Chondrocyte (in vitro differentiated cells): ENCODE measurements at regions not wholly inside any gene's neighbourhood (a gene's known extent, or its start where the extent isn't known, plus 50 kb on each side); places are given as distances from the start of the nearest gene placed in this dataset.

ENCODE experiments used
- DNase-seq: peaks from one replicate; pipeline ENCODE4 v3.0.0; 2021; ENCODE audit warnings: mixed read lengths, low spot score
- H3K27ac Mint-ChIP-seq: one replicate; pipeline ENCODE4 v1.8.0; 2021; ENCODE audit warnings: mild to moderate bottlenecking, moderate library complexity, mixed read lengths; ENCODE audit not compliant: unreplicated experiment
- H3K27me3 Mint-ChIP-seq: 2 replicates; pipeline ENCODE4 v1.8.0; 2021; ENCODE audit warnings: low read depth, mixed read lengths
- H3K36me3 Mint-ChIP-seq: 2 replicates; pipeline ENCODE4 v1.8.0; 2021; ENCODE audit warnings: low read depth, mixed read lengths
- H3K4me1 Mint-ChIP-seq: 2 replicates; pipeline ENCODE4 v1.8.0; 2021; ENCODE audit warnings: low read depth, mild to moderate bottlenecking, mixed read lengths
- H3K4me3 Mint-ChIP-seq: one replicate; pipeline ENCODE4 v1.8.0; 2021; ENCODE audit warnings: mild to moderate bottlenecking, moderate library complexity, mixed read lengths; ENCODE audit not compliant: unreplicated experiment
- H3K9me3 Mint-ChIP-seq: 2 replicates; pipeline ENCODE4 v1.8.0; 2021; ENCODE audit warnings: low read depth, mixed read lengths
- TF ChIP-seq, protein P1 (sequence below): fragments of 200-600 bp; sonication (generic); IDR thresholded peaks from 2 replicates; pipeline ENCODE4 v1.5.0; 2021; ENCODE audit warnings: antibody characterized with exemption, mild to moderate bottlenecking, moderate library complexity

DNA sequence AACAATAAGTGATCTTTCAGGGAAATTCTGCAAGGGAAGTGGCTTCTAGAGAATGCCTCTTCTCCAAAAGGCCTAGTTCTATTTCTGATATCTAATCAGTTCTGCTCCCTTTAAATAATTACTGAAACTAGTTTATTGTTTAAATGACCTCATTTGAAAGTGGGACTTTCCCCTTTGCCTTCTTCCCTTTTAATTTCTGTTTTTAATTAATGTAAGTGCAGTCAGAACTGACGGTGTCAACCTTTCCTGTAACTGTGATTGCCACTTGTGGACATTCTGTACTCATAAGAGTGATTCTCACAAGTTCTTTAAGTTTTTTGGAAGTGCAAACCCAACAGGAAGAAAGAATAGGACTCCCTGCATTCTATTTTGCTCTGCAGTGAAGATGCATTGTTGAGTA lies 265.3 kb upstream of the PLEKHG7 start:
- peaks cover 17% of the 10 kb centered on the region for H3K4me1 Mint-ChIP-seq
- H3K27me3 Mint-ChIP-seq, result no peaks in the 10 kb centered on the region
- H3K9me3 Mint-ChIP-seq, result no peaks in the 10 kb centered on the region
- no peak overlapping the region for H3K27ac Mint-ChIP-seq
- TF ChIP-seq, protein P1, sequence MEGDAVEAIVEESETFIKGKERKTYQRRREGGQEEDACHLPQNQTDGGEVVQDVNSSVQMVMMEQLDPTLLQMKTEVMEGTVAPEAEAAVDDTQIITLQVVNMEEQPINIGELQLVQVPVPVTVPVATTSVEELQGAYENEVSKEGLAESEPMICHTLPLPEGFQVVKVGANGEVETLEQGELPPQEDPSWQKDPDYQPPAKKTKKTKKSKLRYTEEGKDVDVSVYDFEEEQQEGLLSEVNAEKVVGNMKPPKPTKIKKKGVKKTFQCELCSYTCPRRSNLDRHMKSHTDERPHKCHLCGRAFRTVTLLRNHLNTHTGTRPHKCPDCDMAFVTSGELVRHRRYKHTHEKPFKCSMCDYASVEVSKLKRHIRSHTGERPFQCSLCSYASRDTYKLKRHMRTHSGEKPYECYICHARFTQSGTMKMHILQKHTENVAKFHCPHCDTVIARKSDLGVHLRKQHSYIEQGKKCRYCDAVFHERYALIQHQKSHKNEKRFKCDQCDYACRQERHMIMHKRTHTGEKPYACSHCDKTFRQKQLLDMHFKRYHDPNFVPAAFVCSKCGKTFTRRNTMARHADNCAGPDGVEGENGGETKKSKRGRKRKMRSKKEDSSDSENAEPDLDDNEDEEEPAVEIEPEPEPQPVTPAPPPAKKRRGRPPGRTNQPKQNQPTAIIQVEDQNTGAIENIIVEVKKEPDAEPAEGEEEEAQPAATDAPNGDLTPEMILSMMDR, result no peak
- no peaks in the 10 kb centered on the region for H3K36me3 Mint-ChIP-seq
- no peak overlapping the region for H3K4me3 Mint-ChIP-seq
- no peak for DNase-seq

DNA sequence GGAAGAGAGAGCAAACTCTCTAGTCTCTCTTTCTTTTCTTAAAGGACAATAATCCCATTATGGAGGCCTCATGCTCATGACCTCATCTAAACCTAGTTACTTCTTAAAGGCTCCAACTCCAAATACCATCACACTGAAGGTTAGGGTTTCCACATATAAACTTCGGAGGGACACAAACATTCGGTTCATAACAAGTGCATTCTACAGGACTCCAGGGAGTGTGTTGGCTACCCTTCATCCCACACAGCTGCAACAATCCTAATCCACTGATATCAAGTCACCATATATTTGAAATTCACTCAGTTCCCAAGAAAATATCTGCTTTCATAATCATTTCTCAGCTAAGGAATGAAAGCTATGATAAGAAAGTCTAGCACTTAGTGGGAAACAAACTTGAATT lies 265.9 kb upstream of the PLEKHG7 start:
- Mint-ChIP-seq H3K4me3 (no peak overlapping the region), H3K4me1 (peaks cover 17% of the 10 kb centered on the region), H3K36me3 (no peaks in the 10 kb centered on the region), H3K27me3 (no peaks in the 10 kb centered on the region), H3K9me3 (no peaks in the 10 kb centered on the region), H3K27ac (no peak overlapping the region)
- TF ChIP-seq, protein P1, result no peak
- DNase-seq, result no peak

DNA sequence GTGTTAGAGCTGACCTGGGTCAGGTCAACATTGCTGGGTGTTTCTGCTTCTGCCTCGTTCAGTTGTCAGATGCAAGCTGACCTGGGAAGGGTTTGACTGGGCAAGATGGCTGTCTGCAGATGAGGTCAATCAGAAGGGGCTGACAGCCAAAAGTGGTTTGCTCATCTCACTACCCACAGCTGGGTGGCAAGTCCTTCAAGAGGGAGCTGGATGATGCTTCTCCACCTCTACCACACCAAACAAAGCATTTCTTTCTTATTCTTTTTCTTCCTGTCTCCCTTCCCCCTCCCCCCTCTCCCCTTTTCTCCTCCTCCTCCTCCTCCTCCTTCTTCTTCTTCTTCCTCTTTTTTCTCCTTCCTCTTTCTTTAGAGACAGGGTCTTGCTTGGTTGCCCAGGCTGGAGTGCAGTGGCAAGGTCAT lies 268.2 kb upstream of the PLEKHG7 start:
- Mint-ChIP-seq H3K27me3 (no peaks in the 10 kb centered on the region), H3K27ac (no peak overlapping the region)

DNA sequence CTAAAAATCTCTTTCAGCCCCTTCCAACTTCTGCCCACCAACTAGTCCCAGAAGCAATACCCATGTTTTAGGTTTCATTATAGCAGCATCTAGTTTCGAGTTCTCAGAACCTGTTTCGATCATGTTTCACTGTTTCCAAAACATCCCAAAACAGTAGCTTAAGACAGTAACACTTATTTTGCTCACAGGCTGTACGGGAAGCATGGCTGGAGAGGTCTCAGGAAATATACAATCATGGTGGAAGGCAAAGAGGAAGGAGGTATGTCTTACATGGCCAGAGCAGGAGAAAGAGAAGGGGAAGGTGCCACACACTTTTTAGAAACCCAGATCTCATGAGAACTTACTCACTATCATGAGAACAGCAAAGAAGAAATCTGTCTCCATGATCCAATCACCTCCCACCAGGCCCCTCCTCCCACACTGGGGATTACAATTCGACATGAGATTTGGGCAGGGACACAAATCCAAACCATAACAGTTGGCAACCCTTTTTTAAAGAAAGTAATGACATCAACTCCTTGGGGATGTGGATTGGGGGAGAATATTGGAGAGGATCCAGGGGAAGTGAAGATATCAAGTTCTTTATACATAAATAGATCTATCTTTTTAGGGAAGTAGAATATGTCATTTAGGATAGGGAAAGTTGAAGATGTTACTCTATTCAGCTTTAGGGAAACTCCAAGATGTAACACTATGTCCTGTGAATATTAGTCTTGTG lies 269.9 kb upstream of the PLEKHG7 start:
- Mint-ChIP-seq H3K4me1 (no peaks in the 10 kb centered on the region), H3K9me3 (no peaks in the 10 kb centered on the region), H3K4me3 (no peak overlapping the region), H3K27ac (no peak overlapping the region), H3K36me3 (no peaks in the 10 kb centered on the region), H3K27me3 (no peaks in the 10 kb centered on the region)
- TF ChIP-seq, protein P1, result no peak
- no peak for DNase-seq

More for the DNA sequence above, 268.2 kb upstream of the PLEKHG7 start:
- TF ChIP-seq, protein P1, result no peak
- H3K9me3 Mint-ChIP-seq, result no peaks in the 10 kb centered on the region
- DNase-seq, result no peak
- no peak overlapping the region for H3K4me3 Mint-ChIP-seq
- H3K36me3 Mint-ChIP-seq, result no peaks in the 10 kb centered on the region
- H3K4me1 Mint-ChIP-seq, result peaks cover 13% of the 10 kb centered on the region

DNA sequence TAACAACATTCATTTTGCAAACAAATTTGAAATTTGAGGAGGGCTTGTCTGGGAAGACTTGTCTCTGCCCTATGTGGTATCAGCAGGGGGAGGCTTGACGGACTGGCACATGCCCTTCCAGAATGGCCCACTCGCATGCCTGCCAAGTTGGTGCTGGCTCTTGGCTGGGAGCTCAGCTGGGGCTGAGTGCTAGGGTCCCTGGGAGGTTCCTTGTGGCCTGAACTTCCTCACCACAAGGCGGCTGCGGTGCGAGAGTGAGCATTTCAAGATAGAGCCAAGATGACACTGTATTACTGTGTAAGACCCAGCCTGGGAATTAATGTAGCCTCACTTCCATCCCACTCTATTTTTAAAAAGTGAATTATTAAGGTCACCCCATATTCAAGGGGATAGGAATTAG lies 271.6 kb upstream of the PLEKHG7 start:
- H3K36me3 Mint-ChIP-seq, result no peaks in the 10 kb centered on the region

More for the DNA sequence above, 271.6 kb upstream of the PLEKHG7 start:
- no peaks in the 10 kb centered on the region for H3K27me3 Mint-ChIP-seq
- no peak overlapping the region for H3K27ac Mint-ChIP-seq
- TF ChIP-seq, protein P1, result no peak
- H3K4me1 Mint-ChIP-seq, result no peaks in the 10 kb centered on the region
- H3K9me3 Mint-ChIP-seq, result no peaks in the 10 kb centered on the region
- H3K4me3 Mint-ChIP-seq, result no peak overlapping the region
- DNase-seq, result no peak
